Thyroid gland (tissue), 4 donors: ENCODE measurements at regions not wholly inside any gene's neighbourhood (a gene's known extent, or its start where the extent isn't known, plus 50 kb on each side); places are given as distances from the start of the nearest gene placed in this dataset.

Source experiments
- POLR2A ChIP-seq, 2 donors: fragments of 450-650 bp; IDR thresholded peaks; one replicate each; pipeline ENCODE4 v1.6.1; 2017; ENCODE audit warnings: antibody characterized with exemption in 2 of 2, mild to moderate bottlenecking in 2 of 2, moderate library complexity in 1 of 2
- TF ChIP-seq, protein P1 (sequence below), 6 experiments: fragments of 200-600 bp in 3 of 6; fragments of 450-650 bp in 3 of 6; sonication (generic) in 3 of 6; IDR thresholded peaks; one replicate each; pipeline ENCODE4 v1.5.1; 2016 to 2019; ENCODE audit warnings: antibody characterized with exemption in 6 of 6, mild to moderate bottlenecking in 2 of 6, inconsistent platforms in 1 of 6, moderate library complexity in 1 of 6

GRCh38 chr7:118306771-118307170 is 82.3 kb downstream of the ANKRD7 start:
- TF ChIP-seq, protein P1, sequence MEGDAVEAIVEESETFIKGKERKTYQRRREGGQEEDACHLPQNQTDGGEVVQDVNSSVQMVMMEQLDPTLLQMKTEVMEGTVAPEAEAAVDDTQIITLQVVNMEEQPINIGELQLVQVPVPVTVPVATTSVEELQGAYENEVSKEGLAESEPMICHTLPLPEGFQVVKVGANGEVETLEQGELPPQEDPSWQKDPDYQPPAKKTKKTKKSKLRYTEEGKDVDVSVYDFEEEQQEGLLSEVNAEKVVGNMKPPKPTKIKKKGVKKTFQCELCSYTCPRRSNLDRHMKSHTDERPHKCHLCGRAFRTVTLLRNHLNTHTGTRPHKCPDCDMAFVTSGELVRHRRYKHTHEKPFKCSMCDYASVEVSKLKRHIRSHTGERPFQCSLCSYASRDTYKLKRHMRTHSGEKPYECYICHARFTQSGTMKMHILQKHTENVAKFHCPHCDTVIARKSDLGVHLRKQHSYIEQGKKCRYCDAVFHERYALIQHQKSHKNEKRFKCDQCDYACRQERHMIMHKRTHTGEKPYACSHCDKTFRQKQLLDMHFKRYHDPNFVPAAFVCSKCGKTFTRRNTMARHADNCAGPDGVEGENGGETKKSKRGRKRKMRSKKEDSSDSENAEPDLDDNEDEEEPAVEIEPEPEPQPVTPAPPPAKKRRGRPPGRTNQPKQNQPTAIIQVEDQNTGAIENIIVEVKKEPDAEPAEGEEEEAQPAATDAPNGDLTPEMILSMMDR (IDR thresholded peaks at IDR 0.05) = no peak
- no peak for TF ChIP-seq POLR2A (IDR thresholded peaks at IDR 0.05)
